Activated CD8-positive, alpha-beta T cell treated with anti-CD3 and anti-CD28 coated beads for 36 hours (primary cell): ENCODE measurements at regions not wholly inside any gene's neighbourhood (a gene's known extent, or its start where the extent isn't known, plus 50 kb on each side); places are given as distances from the start of the nearest gene placed in this dataset.

ENCODE experiments used
- ATAC-seq: fragments of 200-7000 bp; cut with Tn5 transposase; one replicate; pipeline ENCODE4 v1.10.0; 2021; ENCODE audit warnings: mild to moderate bottlenecking, moderate library complexity
- CTCF ChIA-PET: fragments of 350-600 bp; sonication (Branson Sonifier 250); formaldehyde crosslinking; loops from one replicate; lab custom pipeline; 2021; ENCODE audit warnings: antibody characterized with exemption; lab: Charles Lee
- POLR2A ChIA-PET: fragments of 350-600 bp; sonication (Branson Sonifier 250); formaldehyde crosslinking; loops from one replicate; lab custom pipeline; 2021; ENCODE audit warnings: antibody characterized with exemption; lab: Charles Lee
- DNase-seq: peaks from one replicate; pipeline ENCODE4 v3.0.0-alpha.2; 2020
- H3K27ac Mint-ChIP-seq: one replicate; pipeline ENCODE4 v1.8.0; 2021; ENCODE audit warnings: mild to moderate bottlenecking, mixed read lengths
- H3K27me3 Mint-ChIP-seq: one replicate; pipeline ENCODE4 v1.8.0; 2021; ENCODE audit warnings: mixed read lengths
- H3K36me3 Mint-ChIP-seq: one replicate; pipeline ENCODE4 v1.8.0; 2021; ENCODE audit warnings: low read depth, mixed read lengths
- H3K4me1 Mint-ChIP-seq: one replicate; pipeline ENCODE4 v1.8.0; 2021; ENCODE audit warnings: low read depth, mixed read lengths
- H3K4me3 Mint-ChIP-seq: one replicate; pipeline ENCODE4 v1.8.0; 2021; ENCODE audit warnings: mild to moderate bottlenecking, moderate library complexity, mixed read lengths
- H3K9me3 Mint-ChIP-seq: one replicate; pipeline ENCODE4 v1.8.0; 2021; ENCODE audit warnings: mixed read lengths
- CTCF ChIP-seq: fragments of 200-600 bp; IDR thresholded peaks from one replicate; pipeline ENCODE4 v1.8.0; 2022; ENCODE audit warnings: antibody characterized with exemption, mild to moderate bottlenecking
- intact Hi-C: fragments of 100-400 bp; cut with micrococcal nuclease; formaldehyde crosslinking; loops from one replicate; pipeline ENCODE4 v1.10.0; 2022

- ATAC-seq = no peak
- no peaks in the 10 kb centered on the region for H3K4me1 Mint-ChIP-seq
- H3K36me3 Mint-ChIP-seq = no peaks in the 10 kb centered on the region
- ChIA-PET CTCF (no interaction called here), POLR2A (no interaction called here)
- intact Hi-C loops = no loop called here
- H3K4me3 Mint-ChIP-seq = no peak overlapping the region
- H3K27ac Mint-ChIP-seq = no peak overlapping the region
- no peak for DNase-seq
- H3K27me3 Mint-ChIP-seq = peaks cover 3% of the 10 kb centered on the region
- no peak for TF ChIP-seq CTCF
- peaks cover 12% of the 10 kb centered on the region for H3K9me3 Mint-ChIP-seq
Observed at GRCh38 chr1:30505853-30506252, 217.5 kb downstream of the MATN1 start.

DNA sequence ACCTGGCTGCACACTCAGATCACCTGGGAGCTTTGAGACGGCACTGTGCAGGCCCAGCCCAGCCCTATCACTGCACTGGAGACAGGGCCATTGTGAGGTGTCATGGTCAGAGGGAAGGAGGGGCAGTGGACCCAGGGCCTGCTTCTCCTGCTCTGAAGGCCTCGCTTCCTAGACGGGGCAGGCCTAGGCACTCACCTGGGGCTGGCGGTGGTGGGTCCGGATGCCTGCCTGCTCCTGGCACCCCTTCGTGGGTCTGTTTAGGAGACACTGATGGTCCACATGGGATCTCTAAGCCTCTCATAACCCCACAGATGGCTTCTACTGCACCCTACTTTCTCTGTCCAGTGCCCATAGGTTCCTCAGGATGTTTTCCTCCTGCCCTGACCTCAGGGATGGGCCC, 230.9 kb downstream of the MATN1 start:
- TF ChIP-seq CTCF = no peak
- POLR2A ChIA-PET = interaction anchor here (1.0 kb wide), 1 partner anchor 10 kb away, joined by 3 read pairs; no protein-coding TSS in a partner anchor
- Mint-ChIP-seq H3K27ac (no peak overlapping the region), H3K27me3 (peaks cover 2% of the 10 kb centered on the region), H3K4me1 (no peaks in the 10 kb centered on the region), H3K36me3 (no peaks in the 10 kb centered on the region), H3K9me3 (peaks cover 2% of the 10 kb centered on the region), H3K4me3 (no peak overlapping the region)
- intact Hi-C loops = no loop called here
- ATAC-seq (no peak), DNase-seq (no peak)
- CTCF ChIA-PET = no interaction called here

DNA sequence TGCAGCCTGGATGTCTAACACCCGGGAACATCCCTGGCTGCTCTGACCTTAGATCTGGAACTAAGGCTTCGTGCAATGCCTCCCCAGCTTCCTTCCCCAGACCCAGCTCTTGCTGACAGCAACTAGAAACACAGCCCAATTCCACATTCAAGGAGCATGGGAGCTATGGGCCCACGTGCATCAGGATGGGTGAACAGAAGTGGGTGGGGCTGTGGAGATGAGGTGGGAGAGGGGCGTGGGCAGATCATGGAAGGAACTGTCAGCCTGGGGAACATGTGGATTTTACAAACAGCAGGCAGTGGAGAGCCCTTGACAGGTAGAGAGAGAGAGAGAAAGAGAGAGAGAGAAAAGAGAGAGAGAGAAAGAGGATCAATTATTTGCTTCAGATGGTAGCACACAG, 231.6 kb downstream of the MATN1 start:
- ChIA-PET CTCF (no interaction called here), POLR2A (no interaction called here)
- intact Hi-C loops = no loop called here
- no peaks in the 10 kb centered on the region for H3K36me3 Mint-ChIP-seq
- ATAC-seq (no peak), DNase-seq (no peak)
- H3K4me1 Mint-ChIP-seq = no peaks in the 10 kb centered on the region
- H3K27me3 Mint-ChIP-seq = peaks cover 2% of the 10 kb centered on the region
- peaks cover 2% of the 10 kb centered on the region for H3K9me3 Mint-ChIP-seq
- no peak for TF ChIP-seq CTCF
- H3K27ac Mint-ChIP-seq = no peak overlapping the region
- H3K4me3 Mint-ChIP-seq = no peak overlapping the region

DNA sequence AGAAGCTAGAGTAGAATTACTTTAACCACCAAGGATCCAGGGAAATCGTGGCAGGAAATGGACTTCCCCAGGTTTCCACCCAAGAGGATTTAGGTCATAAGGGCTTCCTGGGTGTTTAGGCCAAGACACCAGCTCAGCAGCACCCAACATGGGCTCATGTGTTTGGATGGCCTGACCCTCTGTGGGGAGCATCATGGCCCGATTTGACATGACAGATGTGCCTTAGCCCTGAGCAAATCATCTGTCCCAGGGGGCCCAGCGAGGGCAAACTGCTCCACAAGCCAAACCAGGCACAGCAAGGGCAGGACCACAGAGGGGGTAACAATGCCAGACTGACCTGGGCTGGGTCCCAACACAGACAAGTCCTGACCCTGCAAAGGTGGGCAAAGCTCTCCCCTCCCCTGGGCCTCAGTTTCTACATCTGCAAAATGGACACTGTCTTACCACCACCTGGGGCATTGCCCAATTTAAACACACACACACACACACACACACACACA, 232.8 kb downstream of the MATN1 start:
- no peak for TF ChIP-seq CTCF
- Mint-ChIP-seq H3K36me3 (no peaks in the 10 kb centered on the region), H3K4me1 (no peaks in the 10 kb centered on the region), H3K9me3 (no peaks in the 10 kb centered on the region), H3K27me3 (peaks cover 3% of the 10 kb centered on the region), H3K27ac (no peak overlapping the region), H3K4me3 (no peak overlapping the region)
- POLR2A ChIA-PET = no interaction called here
- intact Hi-C loops = no loop called here
- DNase-seq = no peak
- no peak for ATAC-seq
- CTCF ChIA-PET = no interaction called here

GRCh38 chr1:30489737-30490389, 233.5 kb downstream of the MATN1 start:
- no peak for ATAC-seq
- Mint-ChIP-seq H3K9me3 (no peaks in the 10 kb centered on the region), H3K27me3 (peaks cover 6% of the 10 kb centered on the region), H3K4me1 (no peaks in the 10 kb centered on the region), H3K36me3 (no peaks in the 10 kb centered on the region), H3K4me3 (no peak overlapping the region), H3K27ac (no peak overlapping the region)
- POLR2A ChIA-PET = no interaction called here
- no peak for TF ChIP-seq CTCF
- no peak for DNase-seq
- intact Hi-C loops = no loop called here
- CTCF ChIA-PET = no interaction called here
